Keratinocyte (primary cell): ENCODE measurements at regions not wholly inside any gene's neighbourhood (a gene's known extent, or its start where the extent isn't known, plus 50 kb on each side); places are given as distances from the start of the nearest gene placed in this dataset.

ENCODE experiments used
- DNase-seq: peaks from one replicate; pipeline ENCODE4 v3.0.0-alpha.2; 2011; ENCODE audit warnings: low read depth, missing footprints, low spot score
- FAIRE-seq: peaks from 2 replicates; lab custom pipeline; 2011; peaks lifted over from hg19 to GRCh38; lab: Jason Lieb, UNC
- H2AFZ ChIP-seq: 2 replicates; pipeline ENCODE4 v1.6.0; 2012; ENCODE audit warnings: low read length, control low read depth, inconsistent platforms; ENCODE audit not compliant: control insufficient read depth
- H3K27ac ChIP-seq: 2 replicates; pipeline ENCODE4 v1.5.1; 2011; ENCODE audit warnings: low read length; ENCODE audit not compliant: control insufficient read depth, insufficient read depth
- H3K27me3 ChIP-seq: 3 replicates; pipeline ENCODE4 v1.6.0; 2011; ENCODE audit warnings: low read length; ENCODE audit not compliant: control insufficient read depth, insufficient read depth; ENCODE audit errors: extremely low read depth
- H3K36me3 ChIP-seq, 2 experiments: 2 replicates in 1 of 2; 3 replicates in 1 of 2; pipeline ENCODE4 v1.5.1; 2011; ENCODE audit warnings: low read length in 2 of 2, mild to moderate bottlenecking in 1 of 2; ENCODE audit not compliant: control insufficient read depth in 2 of 2, insufficient read depth in 2 of 2; ENCODE audit errors: extremely low read depth in 1 of 2
- H3K4me1 ChIP-seq: 3 replicates; pipeline ENCODE4 v1.5.1; 2011; ENCODE audit warnings: low read length; ENCODE audit not compliant: control insufficient read depth, insufficient read depth; ENCODE audit errors: extremely low read depth
- H3K4me2 ChIP-seq: 3 replicates; pipeline ENCODE4 v1.6.0; 2011; ENCODE audit warnings: low read depth, low read length; ENCODE audit not compliant: control insufficient read depth, insufficient read depth; ENCODE audit errors: extremely low read depth
- H3K4me3 ChIP-seq, 3 experiments: fragments of 200-600 bp in 1 of 3; sonication (generic) in 1 of 3; 2 replicates in 2 of 3; 3 replicates in 1 of 3; pipeline ENCODE4 v1.5.1; 2011 to 2016; ENCODE audit warnings: low read length in 3 of 3, mild to moderate bottlenecking in 3 of 3, control low read depth in 2 of 3, inconsistent platforms in 1 of 3, low read depth in 1 of 3, mixed read lengths in 1 of 3, mixed run types in 1 of 3, moderate library complexity in 1 of 3; ENCODE audit not compliant: control insufficient read depth in 2 of 3, insufficient read depth in 2 of 3; ENCODE audit errors: extremely low read depth in 1 of 3
- H3K79me2 ChIP-seq: 2 replicates; pipeline ENCODE4 v1.6.0; 2012; ENCODE audit warnings: low read length; ENCODE audit not compliant: control insufficient read depth, insufficient read depth
- H3K9ac ChIP-seq: 3 replicates; pipeline ENCODE4 v1.6.0; 2011; ENCODE audit warnings: low read length; ENCODE audit not compliant: control insufficient read depth, insufficient read depth; ENCODE audit errors: extremely low read depth
- H3K9me1 ChIP-seq: 3 replicates; pipeline ENCODE4 v1.6.0; 2011; ENCODE audit warnings: low read length; ENCODE audit not compliant: control insufficient read depth, insufficient read depth; ENCODE audit errors: extremely low read depth
- H3K9me3 ChIP-seq: 2 replicates; pipeline ENCODE4 v1.5.1; 2012; ENCODE audit warnings: low read depth, low read length; ENCODE audit not compliant: control insufficient read depth
- H4K20me1 ChIP-seq: 3 replicates; pipeline ENCODE4 v1.6.0; 2011; ENCODE audit warnings: low read length; ENCODE audit not compliant: control insufficient read depth, insufficient read depth; ENCODE audit errors: extremely low read depth
- CTCF ChIP-seq, 3 experiments: IDR thresholded peaks in 1 of 3; conservative IDR thresholded peaks in 1 of 3; optimal IDR thresholded peaks in 1 of 3; 2 replicates in 2 of 3; 3 replicates in 1 of 3; pipeline versions ENCODE3 to v1.5.1; 2011; ENCODE audit warnings: low read length in 3 of 3, mild to moderate bottlenecking in 3 of 3, moderate library complexity in 2 of 3, control low read depth in 1 of 3, inconsistent platforms in 1 of 3; ENCODE audit not compliant: insufficient read depth in 2 of 3; ENCODE audit errors: extremely low read depth in 1 of 3
- EZH2 ChIP-seq: IDR thresholded peaks from one replicate; pipeline ENCODE4 v1.6.1; 2012; ENCODE audit warnings: inconsistent platforms, mild to moderate bottlenecking, low read length, moderate library complexity
- dilution Hi-C: fragments of 300-500 bp; cut with MboI; formaldehyde crosslinking; loops from one replicate; pipeline ENCODE4 v1.7.0; 2020; ENCODE audit warnings: low sequenced_read_pairs; ENCODE audit not compliant: extremely low pct_ligation_motif_present

GRCh38 chr12:114855678-114856077 is 171.7 kb upstream of the TBX3 start:
- no peak overlapping the region for H3K4me3 ChIP-seq

GRCh38 chr12:114852976-114853529 is 169.1 kb upstream of the TBX3 start:
- DNase-seq, result no peak
- no peaks in the 10 kb centered on the region for H3K27me3 ChIP-seq
- FAIRE-seq, result no peak

More at GRCh38 chr12:114855678-114856077, 171.7 kb upstream of the TBX3 start:
- DNase-seq (no peak), FAIRE-seq (no peak)
- H3K36me3 ChIP-seq, result no peaks in the 10 kb centered on the region
- no peaks in the 10 kb centered on the region for H3K27me3 ChIP-seq
- H3K79me2 ChIP-seq, result no peaks in the 10 kb centered on the region
- H3K9me1 ChIP-seq, result no peaks in the 10 kb centered on the region
- no peaks in the 10 kb centered on the region for H4K20me1 ChIP-seq
- H3K4me2 ChIP-seq, result no peak overlapping the region
- no peak overlapping the region for H3K27ac ChIP-seq
- no peak overlapping the region for H2AFZ ChIP-seq
- no peak overlapping the region for H3K9ac ChIP-seq
- dilution Hi-C loops, result no loop called here
- no peaks in the 10 kb centered on the region for H3K4me1 ChIP-seq
- TF ChIP-seq EZH2, result no peak
- no peak for TF ChIP-seq CTCF (optimal IDR thresholded peaks at IDR 0.05 in 1 of 3, IDR thresholded peaks at IDR 0.05 in 1 of 3, conservative IDR thresholded peaks at IDR 0.05 in 1 of 3; ENCODE audit: extremely low read depth in 1 of 3, insufficient read depth in 2 of 3, low read length in 3 of 3)
- no peaks in the 10 kb centered on the region for H3K9me3 ChIP-seq

More at GRCh38 chr12:114852976-114853529, 169.1 kb upstream of the TBX3 start:
- TF ChIP-seq CTCF (optimal IDR thresholded peaks at IDR 0.05 in 1 of 3, IDR thresholded peaks at IDR 0.05 in 1 of 3, conservative IDR thresholded peaks at IDR 0.05 in 1 of 3; ENCODE audit: extremely low read depth in 1 of 3, insufficient read depth in 2 of 3, low read length in 3 of 3), result no peak
- TF ChIP-seq EZH2, result no peak
- H3K9me1 ChIP-seq, result no peaks in the 10 kb centered on the region
- dilution Hi-C loops, result no loop called here
- H3K79me2 ChIP-seq, result no peaks in the 10 kb centered on the region
- H3K9me3 ChIP-seq, result no peaks in the 10 kb centered on the region
- no peak overlapping the region for H2AFZ ChIP-seq
- no peak overlapping the region for H3K4me2 ChIP-seq
- no peak overlapping the region for H3K9ac ChIP-seq
- H3K36me3 ChIP-seq, result no peaks in the 10 kb centered on the region
- H3K4me1 ChIP-seq, result no peaks in the 10 kb centered on the region
- no peak overlapping the region for H3K27ac ChIP-seq
- no peaks in the 10 kb centered on the region for H4K20me1 ChIP-seq
- H3K4me3 ChIP-seq, result no peak overlapping the region
